HepG2 (cell line): ENCODE measurements at regions not wholly inside any gene's neighbourhood (a gene's known extent, or its start where the extent isn't known, plus 50 kb on each side); places are given as distances from the start of the nearest gene placed in this dataset.

Source experiments
- ATAC-seq: fragments of 200-7000 bp; cut with Tn5 transposase; 3 replicates; pipeline ENCODE4 v1.9.1; 2020; ENCODE audit warnings: mild to moderate bottlenecking, moderate library complexity
- BruUV-seq: library from RNA; stranded (reverse); fragments of 400-500 nt; replicated peaks from 2 replicates; lab custom pipeline; 2021; lab: Mats Ljungman, UMichigan
- CTCF ChIA-PET: fragments of 300-600 bp; formaldehyde crosslinking; extraction: SDS; loops from one replicate; lab custom pipeline; 2021; ENCODE audit warnings: low total read pairs, inconsistent platforms, low intra/inter-chr PET ratio; lab: Yijun Ruan, JAX
- POLR2A ChIA-PET: fragments of 350-600 bp; sonication (Branson Sonifier 250); formaldehyde crosslinking; loops from one replicate; lab custom pipeline; 2020; ENCODE audit warnings: antibody characterized with exemption, inconsistent platforms; lab: Yijun Ruan, JAX
- DNase-seq: peaks from one replicate; pipeline ENCODE4 v3.0.0-alpha.2; 2015; ENCODE audit warnings: low spot score
- FAIRE-seq: peaks from 3 replicates; lab custom pipeline; 2011; peaks lifted over from hg19 to GRCh38; lab: Jason Lieb, UNC
- H2AFZ ChIP-seq: one replicate; pipeline ENCODE4 v1.6.1; 2011; ENCODE audit warnings: low read length, inconsistent platforms
- H3K27ac ChIP-seq: fragments of 300-600 bp; 3 replicates; pipeline ENCODE4 v1.8.0; 2011; ENCODE audit warnings: mixed run types, mild to moderate bottlenecking, mixed read lengths, low read length, inconsistent platforms; ENCODE audit not compliant: insufficient read depth; ENCODE audit errors: extremely low read length
- H3K27me3 ChIP-seq, 2 experiments: fragments of 200-600 bp in 1 of 2; 2 replicates in 1 of 2; 3 replicates in 1 of 2; pipeline versions ENCODE4 v1.6.0 to v1.8.0; 2011; ENCODE audit warnings: low read length in 2 of 2, mild to moderate bottlenecking in 2 of 2, moderate library complexity in 2 of 2, inconsistent platforms in 1 of 2; ENCODE audit not compliant: insufficient read depth in 2 of 2, control insufficient read depth in 1 of 2
- H3K36me3 ChIP-seq, 2 experiments: fragments of 200-600 bp in 1 of 2; replicated peaks in 1 of 2; 2 replicates in 1 of 2; 3 replicates in 1 of 2; pipeline versions ENCODE4 v1.5.1 to v1.8.0; 2011; ENCODE audit warnings: low read length in 2 of 2, inconsistent platforms in 1 of 2; ENCODE audit not compliant: insufficient read depth in 2 of 2, control insufficient read depth in 1 of 2
- H3K4me1 ChIP-seq: 2 replicates; pipeline ENCODE4 v1.5.1; 2012; ENCODE audit warnings: low read length, inconsistent platforms; ENCODE audit not compliant: insufficient read depth
- H3K4me2 ChIP-seq: 2 replicates; pipeline ENCODE4 v1.6.0; 2011; ENCODE audit warnings: low read depth, low read length, inconsistent platforms
- H3K4me3 ChIP-seq, 3 experiments: fragments of 200-600 bp in 1 of 3; sonication (generic), shearing (Covaris generic) in 1 of 3; replicated peaks in 1 of 3; 2 replicates each; pipeline ENCODE4 v1.5.1; 2011 to 2016; ENCODE audit warnings: low read length in 3 of 3, inconsistent platforms in 2 of 3, low read depth in 2 of 3, mild to moderate bottlenecking in 2 of 3, control low read depth in 1 of 3, mixed read lengths in 1 of 3; ENCODE audit not compliant: insufficient read depth in 1 of 3
- H3K79me2 ChIP-seq: one replicate; pipeline ENCODE4 v1.6.1; 2011; ENCODE audit warnings: low read length, inconsistent platforms; ENCODE audit not compliant: insufficient read depth
- H3K9ac ChIP-seq: 2 replicates; pipeline ENCODE4 v1.6.0; 2011; ENCODE audit warnings: mild to moderate bottlenecking, low read depth, low read length, inconsistent platforms; ENCODE audit not compliant: insufficient read depth
- H3K9me3 ChIP-seq: 2 replicates; pipeline ENCODE4 v1.5.1; 2012; ENCODE audit warnings: mild to moderate bottlenecking, low read length
- H4K20me1 ChIP-seq: 2 replicates; pipeline ENCODE4 v1.6.0; 2011; ENCODE audit warnings: inconsistent platforms, mild to moderate bottlenecking, low read length, moderate library complexity; ENCODE audit not compliant: insufficient read depth
- MEF2D ChIP-seq: sonication (generic); formaldehyde crosslinking; IDR thresholded peaks from 2 replicates; pipeline ENCODE4 v1.5.1; 2020; ENCODE audit warnings: mild to moderate bottlenecking, missing genetic modification reagents
- MXI1 ChIP-seq: IDR thresholded peaks from 3 replicates; pipeline ENCODE4 v1.6.1; 2012; ENCODE audit warnings: low read depth, low read length, inconsistent platforms, borderline replicate concordance
- SNAPC5 ChIP-seq: sonication (generic); formaldehyde crosslinking; IDR thresholded peaks from 2 replicates; pipeline ENCODE4 v1.8.1; 2023; ENCODE audit warnings: mild to moderate bottlenecking, missing genetic modification reagents, borderline replicate concordance
- STAG1 ChIP-seq: sonication (generic); formaldehyde crosslinking; IDR thresholded peaks from 2 replicates; pipeline ENCODE4 v1.4.0; 2020; ENCODE audit warnings: missing genetic modification reagents
- ZNF12 ChIP-seq: sonication (generic); formaldehyde crosslinking; IDR thresholded peaks from 2 replicates; pipeline ENCODE4 v1.5.0; 2020; ENCODE audit warnings: missing genetic modification reagents
- ZNF367 ChIP-seq: sonication (generic); formaldehyde crosslinking; IDR thresholded peaks from 2 replicates; pipeline ENCODE4 v1.4.0; 2020; ENCODE audit warnings: missing genetic modification reagents, borderline replicate concordance
- ZNF567 ChIP-seq: sonication (generic); formaldehyde crosslinking; IDR thresholded peaks from 2 replicates; pipeline ENCODE4 v1.8.1; 2023; ENCODE audit warnings: mild to moderate bottlenecking, missing genetic modification reagents, borderline replicate concordance
- WGBS: methylation state at CpG from one replicate; pipeline ENCODE4 v1.1.6; 2017; ENCODE audit warnings: low lambda C conversion rate; 5-methylcytosine and 5-hydroxymethylcytosine counted together
- in situ Hi-C: cut with HindIII; loops from 2 replicates; pipeline ENCODE4 v1.10.0; 2017; ENCODE audit warnings: low pct_unique_long_range_greater_than_20kb; ENCODE audit not compliant: extremely low pct_ligation_motif_present
- intact Hi-C: fragments of 100-400 bp; cut with micrococcal nuclease; formaldehyde crosslinking; loops from one replicate; pipeline ENCODE4 v1.10.0; 2022; ENCODE audit not compliant: unreplicated experiment
- TF ChIP-seq, protein P1 (sequence below): sonication (generic); formaldehyde crosslinking; conservative IDR thresholded peaks from 2 replicates; pipeline ENCODE4 v1.8.0; 2022; ENCODE audit warnings: mild to moderate bottlenecking, moderate library complexity, missing genetic modification reagents
- TF ChIP-seq, protein P2 (sequence below): IDR thresholded peaks from 2 replicates; pipeline ENCODE4 v1.6.1; 2012; ENCODE audit warnings: low read depth, low read length, improper control_type of control experiment

GRCh38 chr2:142605421-142605820 lies 272.0 kb upstream of the KYNU start:
- in situ Hi-C loops = no loop called here
- Histone ChIP-seq H4K20me1 (no peaks in the 10 kb centered on the region), H3K36me3 (no peaks in the 10 kb centered on the region), H3K4me2 (no peak overlapping the region), H3K79me2 (no peaks in the 10 kb centered on the region), H3K9me3 (no peaks in the 10 kb centered on the region)
- FAIRE-seq = no peak
- TF ChIP-seq MXI1 = no peak
- TF ChIP-seq, all 625 proteins: peak for 0
- H3K9ac ChIP-seq = no peak overlapping the region
- 2% methylated on average over 4 of the region's 4 CpGs for WGBS
- ChIA-PET CTCF (no interaction called here), POLR2A (no interaction called here)
- no TSS peak for BruUV-seq
- H3K4me1 ChIP-seq = no peaks in the 10 kb centered on the region
- DNase-seq (no peak), ATAC-seq (no peak)
- intact Hi-C loops = no loop called here
- H3K27ac ChIP-seq = no peak overlapping the region
- no peak overlapping the region for H2AFZ ChIP-seq
- H3K4me3 ChIP-seq = no peak overlapping the region
- H3K27me3 ChIP-seq = no peaks in the 10 kb centered on the region

DNA sequence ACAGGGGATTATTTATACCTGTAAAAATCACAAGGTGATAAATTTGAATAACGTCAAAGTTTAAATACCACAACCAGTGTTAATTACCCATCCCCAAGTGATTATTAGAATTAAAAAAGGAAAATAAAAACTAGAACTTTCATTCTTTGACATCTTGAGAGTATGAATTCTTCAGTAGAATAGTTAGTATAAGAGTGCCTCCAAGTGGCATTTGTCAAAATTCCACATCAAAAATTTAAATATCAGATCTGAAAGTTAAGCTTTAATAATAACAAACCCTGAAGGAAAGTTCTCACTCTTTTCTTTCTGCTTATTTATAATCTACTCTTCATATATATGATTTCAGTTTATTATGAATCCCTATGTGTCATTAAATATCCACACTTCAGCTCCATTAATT lies 273.7 kb upstream of the KYNU start:
- DNase-seq = no peak
- CTCF ChIA-PET = interaction anchor here (1.5 kb wide), 1 partner anchor 317 kb away, joined by 7 read pairs; no protein-coding TSS in a partner anchor
- Histone ChIP-seq H3K79me2 (no peaks in the 10 kb centered on the region), H3K27ac (no peak overlapping the region), H3K4me1 (peaks cover 10% of the 10 kb centered on the region; the same call in 1 of the 2 replicates), H3K9me3 (no peaks in the 10 kb centered on the region), H3K27me3 (no peaks in the 10 kb centered on the region), H3K4me2 (no peak overlapping the region), H4K20me1 (no peaks in the 10 kb centered on the region), H3K36me3 (no peaks in the 10 kb centered on the region), H2AFZ (no peak overlapping the region), H3K9ac (no peak overlapping the region), H3K4me3 (no peak overlapping the region)
- in situ Hi-C loops (no loop called here), intact Hi-C loops (loop anchor here (2.0 kb wide), 1 partner anchor 317 kb away; no protein-coding TSS in a partner anchor)
- peak; percentile 51; the same call in 1 of the 2 replicates for TF ChIP-seq STAG1 (CRISPR knock-in tag)
- TF ChIP-seq ZNF12 (CRISPR knock-in tag) = no peak
- TF ChIP-seq, protein P1, sequence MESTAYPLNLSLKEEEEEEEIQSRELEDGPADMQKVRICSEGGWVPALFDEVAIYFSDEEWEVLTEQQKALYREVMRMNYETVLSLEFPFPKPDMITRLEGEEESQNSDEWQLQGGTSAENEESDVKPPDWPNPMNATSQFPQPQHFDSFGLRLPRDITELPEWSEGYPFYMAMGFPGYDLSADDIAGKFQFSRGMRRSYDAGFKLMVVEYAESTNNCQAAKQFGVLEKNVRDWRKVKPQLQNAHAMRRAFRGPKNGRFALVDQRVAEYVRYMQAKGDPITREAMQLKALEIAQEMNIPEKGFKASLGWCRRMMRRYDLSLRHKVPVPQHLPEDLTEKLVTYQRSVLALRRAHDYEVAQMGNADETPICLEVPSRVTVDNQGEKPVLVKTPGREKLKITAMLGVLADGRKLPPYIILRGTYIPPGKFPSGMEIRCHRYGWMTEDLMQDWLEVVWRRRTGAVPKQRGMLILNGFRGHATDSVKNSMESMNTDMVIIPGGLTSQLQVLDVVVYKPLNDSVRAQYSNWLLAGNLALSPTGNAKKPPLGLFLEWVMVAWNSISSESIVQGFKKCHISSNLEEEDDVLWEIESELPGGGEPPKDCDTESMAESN (CRISPR knock-in tag) = no peak
- no peak for TF ChIP-seq ZNF367
- no peak for TF ChIP-seq SNAPC5 (CRISPR knock-in tag)
- TF ChIP-seq ZNF567 (CRISPR knock-in tag) = no peak
- no peak for TF ChIP-seq MEF2D
- TF ChIP-seq, protein P2, sequence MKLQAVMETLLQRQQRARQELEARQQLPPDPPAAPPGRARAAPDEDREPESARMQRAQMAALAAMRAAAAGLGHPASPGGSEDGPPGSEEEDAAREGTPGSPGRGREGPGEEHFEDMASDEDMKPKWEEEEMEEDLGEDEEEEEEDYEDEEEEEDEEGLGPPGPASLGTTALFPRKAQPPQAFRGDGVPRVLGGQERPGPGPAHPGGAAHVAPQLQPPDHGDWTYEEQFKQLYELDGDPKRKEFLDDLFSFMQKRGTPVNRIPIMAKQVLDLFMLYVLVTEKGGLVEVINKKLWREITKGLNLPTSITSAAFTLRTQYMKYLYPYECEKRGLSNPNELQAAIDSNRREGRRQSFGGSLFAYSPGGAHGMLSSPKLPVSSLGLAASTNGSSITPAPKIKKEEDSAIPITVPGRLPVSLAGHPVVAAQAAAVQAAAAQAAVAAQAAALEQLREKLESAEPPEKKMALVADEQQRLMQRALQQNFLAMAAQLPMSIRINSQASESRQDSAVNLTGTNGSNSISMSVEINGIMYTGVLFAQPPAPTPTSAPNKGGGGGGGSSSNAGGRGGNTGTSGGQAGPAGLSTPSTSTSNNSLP = no peak
- no TSS peak for BruUV-seq
- no peak for FAIRE-seq
- no peak for ATAC-seq
- 2% methylated on average over 1 of the region's 1 CpG for WGBS
- POLR2A ChIA-PET = no interaction called here
